HCT116 (cell line): ENCODE measurements at regions not wholly inside any gene's neighbourhood (a gene's known extent, or its start where the extent isn't known, plus 50 kb on each side); places are given as distances from the start of the nearest gene placed in this dataset.

ENCODE experiments used
- ATAC-seq: fragments of 200-7000 bp; cut with Tn5 transposase; 2 replicates; pipeline ENCODE4 v1.9.1; 2020; ENCODE audit warnings: mild to moderate bottlenecking, moderate library complexity
- BruUV-seq: library from RNA; stranded (reverse); fragments of 400-500 nt; replicated peaks from 2 replicates; lab custom pipeline; 2021; lab: Mats Ljungman, UMichigan
- CTCF ChIA-PET: fragments of 300-600 bp; sonication (Branson Sonifier 250); formaldehyde crosslinking; loops from one replicate; lab custom pipeline; 2021; ENCODE audit warnings: antibody characterized with exemption; lab: Charles Lee
- POLR2A ChIA-PET: fragments of 300-600, 350-600 bp; sonication (Branson Sonifier 250); formaldehyde crosslinking; loops from one replicate; lab custom pipeline; 2021; ENCODE audit warnings: antibody characterized with exemption; lab: Charles Lee
- RAD21 ChIA-PET, 2 experiments: fragments of 300-600 bp; sonication (Branson Sonifier 250); formaldehyde crosslinking; loops; one replicate each; lab custom pipeline; 2023; ENCODE audit warnings: low total read pairs in 2 of 2; ENCODE audit not compliant: uncharacterized antibody in 2 of 2, unreplicated experiment in 2 of 2, low non-redundant PET in 1 of 2; lab: Charles Lee
- DNase-seq: peaks from one replicate; pipeline ENCODE4 v3.0.0-alpha.2; 2010; ENCODE audit warnings: low read depth, low spot score
- H2AFZ ChIP-seq: fragments of 200-600 bp; shearing (Covaris generic), sonication (generic); 2 replicates; pipeline ENCODE4 v1.6.1; 2017; ENCODE audit warnings: low read depth, mixed run types, mixed read lengths, antibody characterized with exemption, low read length; ENCODE audit not compliant: poor library complexity, severe bottlenecking
- H3K27ac ChIP-seq: 2 replicates; pipeline ENCODE4 v1.5.1; 2012; ENCODE audit warnings: low read depth, low read length
- H3K27me3 ChIP-seq: fragments of 200-600 bp; sonication (generic); 2 replicates; pipeline ENCODE4 v1.6.1; 2016; ENCODE audit warnings: mixed run types, low read length, mixed read lengths; ENCODE audit not compliant: insufficient read depth
- H3K36me3 ChIP-seq, 2 experiments: fragments of 200-500 bp in 1 of 2; fragments of 200-600 bp in 1 of 2; sonication (Bioruptor generic) in 1 of 2; sonication (generic) in 1 of 2; 2 replicates each; pipeline versions ENCODE4 v1.5.1 to v1.6.1; 2014 to 2016; ENCODE audit warnings: low read length in 2 of 2, inconsistent platforms in 1 of 2, mixed read lengths in 1 of 2, mixed run types in 1 of 2; ENCODE audit not compliant: insufficient read depth in 2 of 2, control insufficient read depth in 1 of 2
- H3K4me1 ChIP-seq, 2 experiments: fragments of 200-600 bp in 1 of 2; sonication (generic) in 1 of 2; 2 replicates each; pipeline versions ENCODE4 v1.5.1 to v1.6.1; 2012 to 2017; ENCODE audit warnings: low read length in 2 of 2, inconsistent platforms in 1 of 2, mild to moderate bottlenecking in 1 of 2, mixed read lengths in 1 of 2, mixed run types in 1 of 2, moderate library complexity in 1 of 2; ENCODE audit not compliant: insufficient read depth in 2 of 2, control insufficient read depth in 1 of 2
- H3K4me2 ChIP-seq: fragments of 200-600 bp; sonication (generic); 2 replicates; pipeline ENCODE4 v1.6.1; 2017; ENCODE audit warnings: mixed run types, low read length, mixed read lengths
- H3K4me3 ChIP-seq, 2 experiments: fragments of 200-600 bp in 1 of 2; sonication (generic) in 1 of 2; replicated peaks in 1 of 2; 2 replicates each; pipeline ENCODE4 v1.5.1; 2011 to 2016; ENCODE audit warnings: low read length in 2 of 2, control low read depth in 1 of 2, low read depth in 1 of 2, mild to moderate bottlenecking in 1 of 2, mixed read lengths in 1 of 2, mixed run types in 1 of 2
- H3K79me2 ChIP-seq: fragments of 200-600 bp; sonication (generic); 2 replicates; pipeline ENCODE4 v1.6.1; 2017; ENCODE audit warnings: mild to moderate bottlenecking, mixed run types, low read length, moderate library complexity, mixed read lengths; ENCODE audit not compliant: insufficient read depth
- H3K9ac ChIP-seq: fragments of 200-600 bp; sonication (generic); 2 replicates; pipeline ENCODE4 v1.6.1; 2016; ENCODE audit warnings: low read length, mixed read lengths
- H3K9me2 ChIP-seq: fragments of 200-600 bp; sonication (generic), shearing (Covaris generic); 2 replicates; pipeline ENCODE4 v1.6.1; 2017; ENCODE audit warnings: mixed run types, mild to moderate bottlenecking, moderate library complexity; ENCODE audit not compliant: insufficient read depth
- H3K9me3 ChIP-seq, 2 experiments: fragments of 200-500 bp in 1 of 2; fragments of 200-600 bp in 1 of 2; sonication (Bioruptor generic) in 1 of 2; sonication (generic) in 1 of 2; 2 replicates each; pipeline ENCODE4 v1.6.1; 2014 to 2017; ENCODE audit warnings: low read length in 2 of 2, mixed read lengths in 2 of 2, inconsistent platforms in 1 of 2, low read depth in 1 of 2, mild to moderate bottlenecking in 1 of 2, mixed run types in 1 of 2, moderate library complexity in 1 of 2; ENCODE audit not compliant: control insufficient read depth in 1 of 2, insufficient read depth in 1 of 2
- H4K20me1 ChIP-seq: fragments of 200-600 bp; sonication (generic), shearing (Covaris generic); 2 replicates; pipeline ENCODE4 v1.6.1; 2017; ENCODE audit warnings: mixed run types, mild to moderate bottlenecking, moderate library complexity; ENCODE audit not compliant: insufficient read depth
- ATF3 ChIP-seq: IDR thresholded peaks from 2 replicates; pipeline ENCODE4 v1.6.1; 2012
- CBX3 ChIP-seq: IDR thresholded peaks from 2 replicates; pipeline ENCODE4 v1.6.1; 2012; ENCODE audit warnings: low read depth
- CEBPB ChIP-seq: IDR thresholded peaks from 2 replicates; pipeline ENCODE4 v1.6.1; 2012; ENCODE audit warnings: low read depth
- EGR1 ChIP-seq: IDR thresholded peaks from 2 replicates; pipeline ENCODE4 v1.6.1; 2012; ENCODE audit warnings: low read depth
- EZH2 ChIP-seq: fragments of 200-600 bp; sonication (generic); IDR thresholded peaks from 2 replicates; pipeline ENCODE4 v1.6.1; 2017; ENCODE audit warnings: antibody characterized with exemption, mixed run types
- EZH2phosphoT487 ChIP-seq: fragments of 200-600 bp; IDR thresholded peaks from 2 replicates; pipeline ENCODE4 v1.6.1; 2018; ENCODE audit warnings: antibody characterized with exemption, borderline replicate concordance
- FOSL1 ChIP-seq: IDR thresholded peaks from 2 replicates; pipeline ENCODE4 v1.6.1; 2012; ENCODE audit warnings: low read depth
- JUND ChIP-seq: IDR thresholded peaks from 2 replicates; pipeline ENCODE4 v1.6.1; 2012
- MAX ChIP-seq: IDR thresholded peaks from 2 replicates; pipeline ENCODE4 v1.6.1; 2012
- POLR2A ChIP-seq: IDR thresholded peaks from 2 replicates; pipeline ENCODE4 v1.7.0; 2011; ENCODE audit warnings: borderline replicate concordance; ENCODE audit not compliant: insufficient read depth, insufficient read length; ENCODE audit errors: extremely low read depth
- POLR2AphosphoS5 ChIP-seq: IDR thresholded peaks from 2 replicates; pipeline ENCODE4 v1.6.1; 2011; ENCODE audit warnings: mild to moderate bottlenecking, low read depth, low read length, moderate library complexity
- RAD21 ChIP-seq: IDR thresholded peaks from 2 replicates; pipeline ENCODE4 v1.6.1; 2012; ENCODE audit warnings: low read depth, mild to moderate bottlenecking
- SIN3A ChIP-seq: IDR thresholded peaks from 2 replicates; pipeline ENCODE4 v1.6.1; 2012; ENCODE audit warnings: low read depth
- SRF ChIP-seq: IDR thresholded peaks from 2 replicates; pipeline ENCODE4 v1.6.1; 2012; ENCODE audit warnings: low read depth
- TCF7L2 ChIP-seq: IDR thresholded peaks from 2 replicates; pipeline ENCODE4 v1.7.0; 2011; ENCODE audit warnings: borderline replicate concordance, inconsistent platforms; ENCODE audit not compliant: insufficient read depth, insufficient read length; ENCODE audit errors: extremely low read depth
- YY1 ChIP-seq: IDR thresholded peaks from 2 replicates; pipeline ENCODE4 v1.6.1; 2011; ENCODE audit warnings: low read length, low read depth, moderate library complexity, mild to moderate bottlenecking; ENCODE audit not compliant: insufficient replicate concordance; ENCODE audit errors: extremely low read depth
- ZBTB33 ChIP-seq: IDR thresholded peaks from 2 replicates; pipeline ENCODE4 v1.6.1; 2011; ENCODE audit warnings: mild to moderate bottlenecking, low read length, moderate library complexity; ENCODE audit not compliant: insufficient replicate concordance; ENCODE audit errors: extremely low read depth
- ZNF274 ChIP-seq: fragments of 200-500 bp; sonication (Bioruptor generic); IDR thresholded peaks from 2 replicates; pipeline ENCODE4 v1.6.1; 2014; ENCODE audit warnings: mild to moderate bottlenecking, low read depth, low read length, inconsistent platforms
- intact Hi-C: fragments of 100-400 bp; cut with micrococcal nuclease; formaldehyde crosslinking; loops from 2 replicates; pipeline ENCODE4 v1.10.0; 2022

- no peaks in the 10 kb centered on the region for H4K20me1 ChIP-seq
- CTCF ChIA-PET = no interaction called here
- TF ChIP-seq TCF7L2 (no peak), ZNF274 (no peak), EZH2phosphoT487 (no peak), RAD21 (no peak), ATF3 (no peak), EGR1 (no peak), JUND (no peak), SIN3A (no peak), POLR2A (no peak), YY1 (no peak), POLR2AphosphoS5 (no peak), MAX (no peak), CEBPB (no peak), SRF (no peak), FOSL1 (no peak), EZH2 (no peak), ZBTB33 (no peak), CBX3 (no peak)
- TF ChIP-seq, all 23 proteins: peak for 0
- BruUV-seq = no TSS peak
- ChIA-PET RAD21 (no interaction called here), POLR2A (no interaction called here)
- H3K79me2 ChIP-seq = no peaks in the 10 kb centered on the region
- DNase-seq = no peak
- no peak overlapping the region for H3K4me3 ChIP-seq
- H3K4me2 ChIP-seq = no peak overlapping the region
- no peaks in the 10 kb centered on the region for H3K9me2 ChIP-seq
- no peak for ATAC-seq
- H2AFZ ChIP-seq = no peak overlapping the region
- H3K27ac ChIP-seq = no peak overlapping the region
- no peaks in the 10 kb centered on the region for H3K27me3 ChIP-seq
- no peaks in the 10 kb centered on the region for H3K4me1 ChIP-seq
- intact Hi-C loops = no loop called here
- H3K9ac ChIP-seq = no peak overlapping the region
- no peaks in the 10 kb centered on the region for H3K36me3 ChIP-seq
- no peaks in the 10 kb centered on the region for H3K9me3 ChIP-seq
These were observed 369.1 kb upstream of the GRM7 start for GRCh38 chr3:6491768-6492167.
